SK-N-MC (cell line): ENCODE measurements at regions not wholly inside any gene's neighbourhood (a gene's known extent, or its start where the extent isn't known, plus 50 kb on each side); places are given as distances from the start of the nearest gene placed in this dataset.

Experiments used
- EZH2 ChIP-seq: fragments of 200-600 bp; sonication (generic); IDR thresholded peaks from one replicate; pipeline ENCODE4 v1.6.1; 2017; ENCODE audit warnings: antibody characterized with exemption
- FOXP2 ChIP-seq: optimal IDR thresholded peaks from 2 replicates; pipeline ENCODE3; 2011; ENCODE audit warnings: mild to moderate bottlenecking, moderate library complexity; ENCODE audit not compliant: insufficient read depth; ENCODE audit errors: extremely low read length, control extremely low read depth
- POLR2AphosphoS5 ChIP-seq: IDR thresholded peaks from 2 replicates; pipeline ENCODE4 v1.6.1; 2012; ENCODE audit warnings: mild to moderate bottlenecking, low read depth, low read length, borderline replicate concordance

DNA sequence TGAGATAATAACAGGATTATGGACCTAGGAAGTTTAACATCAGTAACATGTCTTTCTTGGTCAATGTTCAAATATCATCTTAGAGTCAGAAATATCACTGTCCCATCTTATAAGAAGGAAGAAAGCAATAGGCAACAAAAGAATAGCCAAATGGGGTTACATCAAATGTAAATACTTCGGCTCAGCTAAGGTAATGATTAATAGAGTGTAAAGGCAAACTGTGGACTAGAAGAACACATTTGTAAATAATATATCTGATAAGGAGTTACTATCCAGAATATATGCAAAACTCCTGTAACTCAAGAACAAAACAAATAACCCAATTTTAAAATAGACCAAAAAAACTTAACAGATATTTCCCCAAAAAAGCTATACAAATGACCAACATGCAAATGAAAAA, 630.3 kb downstream of the RPS29 start:
- TF ChIP-seq POLR2AphosphoS5 (no peak), EZH2 (no peak), FOXP2 (no peak)
